GM23338 (cell line): ENCODE measurements at regions not wholly inside any gene's neighbourhood (a gene's known extent, or its start where the extent isn't known, plus 50 kb on each side); places are given as distances from the start of the nearest gene placed in this dataset.

Experiments used
- CREB1 ChIP-seq: fragments of 250-450 bp; sonication (Bioruptor Pico); IDR thresholded peaks from 2 replicates; pipeline ENCODE4 v1.5.0; 2020; ENCODE audit warnings: low read depth, mild to moderate bottlenecking, moderate library complexity
- EZH2 ChIP-seq: fragments of 200-600 bp; sonication (generic); IDR thresholded peaks from one replicate; pipeline ENCODE4 v1.8.0; 2017; ENCODE audit warnings: antibody characterized with exemption, mild to moderate bottlenecking, low read depth; ENCODE audit not compliant: unreplicated experiment
- EZH2phosphoT487 ChIP-seq: fragments of 200-600 bp; sonication (generic); IDR thresholded peaks from one replicate; pipeline ENCODE4 v1.8.1; 2018; ENCODE audit warnings: antibody characterized with exemption; ENCODE audit not compliant: unreplicated experiment
- JUNB ChIP-seq: IDR thresholded peaks from one replicate; pipeline ENCODE4 v1.6.1; 2016; ENCODE audit warnings: antibody characterized with exemption; ENCODE audit not compliant: unreplicated experiment
- POLR2AphosphoS5 ChIP-seq: IDR thresholded peaks from 2 replicates; pipeline ENCODE4 v1.6.1; 2016; ENCODE audit warnings: antibody characterized with exemption, low read depth
- ZNF114 ChIP-seq: fragments of 250-450 bp; sonication (Bioruptor Pico); IDR thresholded peaks from 2 replicates; pipeline ENCODE4 v1.5.0; 2020; ENCODE audit warnings: mild to moderate bottlenecking, moderate library complexity
- ZNF331 ChIP-seq: fragments of 250-450 bp; sonication (Bioruptor Pico); IDR thresholded peaks from 2 replicates; pipeline ENCODE4 v1.5.0; 2020; ENCODE audit warnings: low read depth, mild to moderate bottlenecking, moderate library complexity
- TF ChIP-seq, protein P1 (sequence below), 2 experiments: fragments of 200-600 bp in 1 of 2; sonication (generic) in 1 of 2; conservative IDR thresholded peaks; 2 replicates each; pipeline versions ENCODE4 v1.5.1 to v1.6.1; 2016 to 2017; ENCODE audit warnings: antibody characterized with exemption in 2 of 2, low read depth in 2 of 2, mild to moderate bottlenecking in 2 of 2, moderate library complexity in 1 of 2
- TF ChIP-seq, protein P2 (sequence below): IDR thresholded peaks from 2 replicates; pipeline ENCODE4 v1.6.1; 2016; ENCODE audit warnings: antibody characterized with exemption
- TF ChIP-seq, protein P3 (sequence below): IDR thresholded peaks from one replicate; pipeline ENCODE4 v1.6.1; 2018; ENCODE audit warnings: antibody characterized with exemption; ENCODE audit not compliant: unreplicated experiment
- TF ChIP-seq, protein P4 (sequence below): fragments of 250-450 bp; sonication (Bioruptor Pico); IDR thresholded peaks from 2 replicates; pipeline ENCODE4 v1.5.0; 2020; ENCODE audit warnings: mild to moderate bottlenecking, moderate library complexity

DNA sequence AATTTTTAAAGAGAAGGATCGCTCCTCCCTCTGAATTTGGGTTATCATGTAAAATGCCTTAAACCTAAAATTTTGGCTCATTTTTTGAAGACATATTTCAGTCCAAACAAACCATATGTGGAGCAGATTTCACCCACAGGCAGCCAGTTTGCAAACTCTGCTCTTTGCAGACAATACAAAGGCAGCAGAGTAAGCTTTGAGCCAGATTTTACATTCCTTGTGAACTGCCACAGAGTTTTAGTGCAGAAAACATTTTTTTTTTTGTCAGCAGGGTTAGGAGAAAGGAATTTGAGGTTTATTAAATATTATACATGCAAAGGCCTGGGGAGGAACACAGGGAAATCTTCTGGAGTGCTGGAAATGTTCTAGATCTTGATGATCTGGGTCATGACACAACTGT lies 171.9 kb upstream of the FN1 start:
- TF ChIP-seq EZH2 (no peak), POLR2AphosphoS5 (no peak), EZH2phosphoT487 (no peak), CREB1 (no peak), ZNF114 (CRISPR knock-in tag) (no peak), JUNB (no peak), ZNF331 (CRISPR knock-in tag) (no peak)
- TF ChIP-seq, protein P1, sequence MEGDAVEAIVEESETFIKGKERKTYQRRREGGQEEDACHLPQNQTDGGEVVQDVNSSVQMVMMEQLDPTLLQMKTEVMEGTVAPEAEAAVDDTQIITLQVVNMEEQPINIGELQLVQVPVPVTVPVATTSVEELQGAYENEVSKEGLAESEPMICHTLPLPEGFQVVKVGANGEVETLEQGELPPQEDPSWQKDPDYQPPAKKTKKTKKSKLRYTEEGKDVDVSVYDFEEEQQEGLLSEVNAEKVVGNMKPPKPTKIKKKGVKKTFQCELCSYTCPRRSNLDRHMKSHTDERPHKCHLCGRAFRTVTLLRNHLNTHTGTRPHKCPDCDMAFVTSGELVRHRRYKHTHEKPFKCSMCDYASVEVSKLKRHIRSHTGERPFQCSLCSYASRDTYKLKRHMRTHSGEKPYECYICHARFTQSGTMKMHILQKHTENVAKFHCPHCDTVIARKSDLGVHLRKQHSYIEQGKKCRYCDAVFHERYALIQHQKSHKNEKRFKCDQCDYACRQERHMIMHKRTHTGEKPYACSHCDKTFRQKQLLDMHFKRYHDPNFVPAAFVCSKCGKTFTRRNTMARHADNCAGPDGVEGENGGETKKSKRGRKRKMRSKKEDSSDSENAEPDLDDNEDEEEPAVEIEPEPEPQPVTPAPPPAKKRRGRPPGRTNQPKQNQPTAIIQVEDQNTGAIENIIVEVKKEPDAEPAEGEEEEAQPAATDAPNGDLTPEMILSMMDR (conservative IDR thresholded peaks at IDR 0.05; ENCODE audit: low read depth in 2 of 2), result no peak
- TF ChIP-seq, protein P2, sequence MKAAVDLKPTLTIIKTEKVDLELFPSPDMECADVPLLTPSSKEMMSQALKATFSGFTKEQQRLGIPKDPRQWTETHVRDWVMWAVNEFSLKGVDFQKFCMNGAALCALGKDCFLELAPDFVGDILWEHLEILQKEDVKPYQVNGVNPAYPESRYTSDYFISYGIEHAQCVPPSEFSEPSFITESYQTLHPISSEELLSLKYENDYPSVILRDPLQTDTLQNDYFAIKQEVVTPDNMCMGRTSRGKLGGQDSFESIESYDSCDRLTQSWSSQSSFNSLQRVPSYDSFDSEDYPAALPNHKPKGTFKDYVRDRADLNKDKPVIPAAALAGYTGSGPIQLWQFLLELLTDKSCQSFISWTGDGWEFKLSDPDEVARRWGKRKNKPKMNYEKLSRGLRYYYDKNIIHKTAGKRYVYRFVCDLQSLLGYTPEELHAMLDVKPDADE, result no peak
- TF ChIP-seq, protein P3, sequence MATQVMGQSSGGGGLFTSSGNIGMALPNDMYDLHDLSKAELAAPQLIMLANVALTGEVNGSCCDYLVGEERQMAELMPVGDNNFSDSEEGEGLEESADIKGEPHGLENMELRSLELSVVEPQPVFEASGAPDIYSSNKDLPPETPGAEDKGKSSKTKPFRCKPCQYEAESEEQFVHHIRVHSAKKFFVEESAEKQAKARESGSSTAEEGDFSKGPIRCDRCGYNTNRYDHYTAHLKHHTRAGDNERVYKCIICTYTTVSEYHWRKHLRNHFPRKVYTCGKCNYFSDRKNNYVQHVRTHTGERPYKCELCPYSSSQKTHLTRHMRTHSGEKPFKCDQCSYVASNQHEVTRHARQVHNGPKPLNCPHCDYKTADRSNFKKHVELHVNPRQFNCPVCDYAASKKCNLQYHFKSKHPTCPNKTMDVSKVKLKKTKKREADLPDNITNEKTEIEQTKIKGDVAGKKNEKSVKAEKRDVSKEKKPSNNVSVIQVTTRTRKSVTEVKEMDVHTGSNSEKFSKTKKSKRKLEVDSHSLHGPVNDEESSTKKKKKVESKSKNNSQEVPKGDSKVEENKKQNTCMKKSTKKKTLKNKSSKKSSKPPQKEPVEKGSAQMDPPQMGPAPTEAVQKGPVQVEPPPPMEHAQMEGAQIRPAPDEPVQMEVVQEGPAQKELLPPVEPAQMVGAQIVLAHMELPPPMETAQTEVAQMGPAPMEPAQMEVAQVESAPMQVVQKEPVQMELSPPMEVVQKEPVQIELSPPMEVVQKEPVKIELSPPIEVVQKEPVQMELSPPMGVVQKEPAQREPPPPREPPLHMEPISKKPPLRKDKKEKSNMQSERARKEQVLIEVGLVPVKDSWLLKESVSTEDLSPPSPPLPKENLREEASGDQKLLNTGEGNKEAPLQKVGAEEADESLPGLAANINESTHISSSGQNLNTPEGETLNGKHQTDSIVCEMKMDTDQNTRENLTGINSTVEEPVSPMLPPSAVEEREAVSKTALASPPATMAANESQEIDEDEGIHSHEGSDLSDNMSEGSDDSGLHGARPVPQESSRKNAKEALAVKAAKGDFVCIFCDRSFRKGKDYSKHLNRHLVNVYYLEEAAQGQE, result no peak
- TF ChIP-seq, protein P4, sequence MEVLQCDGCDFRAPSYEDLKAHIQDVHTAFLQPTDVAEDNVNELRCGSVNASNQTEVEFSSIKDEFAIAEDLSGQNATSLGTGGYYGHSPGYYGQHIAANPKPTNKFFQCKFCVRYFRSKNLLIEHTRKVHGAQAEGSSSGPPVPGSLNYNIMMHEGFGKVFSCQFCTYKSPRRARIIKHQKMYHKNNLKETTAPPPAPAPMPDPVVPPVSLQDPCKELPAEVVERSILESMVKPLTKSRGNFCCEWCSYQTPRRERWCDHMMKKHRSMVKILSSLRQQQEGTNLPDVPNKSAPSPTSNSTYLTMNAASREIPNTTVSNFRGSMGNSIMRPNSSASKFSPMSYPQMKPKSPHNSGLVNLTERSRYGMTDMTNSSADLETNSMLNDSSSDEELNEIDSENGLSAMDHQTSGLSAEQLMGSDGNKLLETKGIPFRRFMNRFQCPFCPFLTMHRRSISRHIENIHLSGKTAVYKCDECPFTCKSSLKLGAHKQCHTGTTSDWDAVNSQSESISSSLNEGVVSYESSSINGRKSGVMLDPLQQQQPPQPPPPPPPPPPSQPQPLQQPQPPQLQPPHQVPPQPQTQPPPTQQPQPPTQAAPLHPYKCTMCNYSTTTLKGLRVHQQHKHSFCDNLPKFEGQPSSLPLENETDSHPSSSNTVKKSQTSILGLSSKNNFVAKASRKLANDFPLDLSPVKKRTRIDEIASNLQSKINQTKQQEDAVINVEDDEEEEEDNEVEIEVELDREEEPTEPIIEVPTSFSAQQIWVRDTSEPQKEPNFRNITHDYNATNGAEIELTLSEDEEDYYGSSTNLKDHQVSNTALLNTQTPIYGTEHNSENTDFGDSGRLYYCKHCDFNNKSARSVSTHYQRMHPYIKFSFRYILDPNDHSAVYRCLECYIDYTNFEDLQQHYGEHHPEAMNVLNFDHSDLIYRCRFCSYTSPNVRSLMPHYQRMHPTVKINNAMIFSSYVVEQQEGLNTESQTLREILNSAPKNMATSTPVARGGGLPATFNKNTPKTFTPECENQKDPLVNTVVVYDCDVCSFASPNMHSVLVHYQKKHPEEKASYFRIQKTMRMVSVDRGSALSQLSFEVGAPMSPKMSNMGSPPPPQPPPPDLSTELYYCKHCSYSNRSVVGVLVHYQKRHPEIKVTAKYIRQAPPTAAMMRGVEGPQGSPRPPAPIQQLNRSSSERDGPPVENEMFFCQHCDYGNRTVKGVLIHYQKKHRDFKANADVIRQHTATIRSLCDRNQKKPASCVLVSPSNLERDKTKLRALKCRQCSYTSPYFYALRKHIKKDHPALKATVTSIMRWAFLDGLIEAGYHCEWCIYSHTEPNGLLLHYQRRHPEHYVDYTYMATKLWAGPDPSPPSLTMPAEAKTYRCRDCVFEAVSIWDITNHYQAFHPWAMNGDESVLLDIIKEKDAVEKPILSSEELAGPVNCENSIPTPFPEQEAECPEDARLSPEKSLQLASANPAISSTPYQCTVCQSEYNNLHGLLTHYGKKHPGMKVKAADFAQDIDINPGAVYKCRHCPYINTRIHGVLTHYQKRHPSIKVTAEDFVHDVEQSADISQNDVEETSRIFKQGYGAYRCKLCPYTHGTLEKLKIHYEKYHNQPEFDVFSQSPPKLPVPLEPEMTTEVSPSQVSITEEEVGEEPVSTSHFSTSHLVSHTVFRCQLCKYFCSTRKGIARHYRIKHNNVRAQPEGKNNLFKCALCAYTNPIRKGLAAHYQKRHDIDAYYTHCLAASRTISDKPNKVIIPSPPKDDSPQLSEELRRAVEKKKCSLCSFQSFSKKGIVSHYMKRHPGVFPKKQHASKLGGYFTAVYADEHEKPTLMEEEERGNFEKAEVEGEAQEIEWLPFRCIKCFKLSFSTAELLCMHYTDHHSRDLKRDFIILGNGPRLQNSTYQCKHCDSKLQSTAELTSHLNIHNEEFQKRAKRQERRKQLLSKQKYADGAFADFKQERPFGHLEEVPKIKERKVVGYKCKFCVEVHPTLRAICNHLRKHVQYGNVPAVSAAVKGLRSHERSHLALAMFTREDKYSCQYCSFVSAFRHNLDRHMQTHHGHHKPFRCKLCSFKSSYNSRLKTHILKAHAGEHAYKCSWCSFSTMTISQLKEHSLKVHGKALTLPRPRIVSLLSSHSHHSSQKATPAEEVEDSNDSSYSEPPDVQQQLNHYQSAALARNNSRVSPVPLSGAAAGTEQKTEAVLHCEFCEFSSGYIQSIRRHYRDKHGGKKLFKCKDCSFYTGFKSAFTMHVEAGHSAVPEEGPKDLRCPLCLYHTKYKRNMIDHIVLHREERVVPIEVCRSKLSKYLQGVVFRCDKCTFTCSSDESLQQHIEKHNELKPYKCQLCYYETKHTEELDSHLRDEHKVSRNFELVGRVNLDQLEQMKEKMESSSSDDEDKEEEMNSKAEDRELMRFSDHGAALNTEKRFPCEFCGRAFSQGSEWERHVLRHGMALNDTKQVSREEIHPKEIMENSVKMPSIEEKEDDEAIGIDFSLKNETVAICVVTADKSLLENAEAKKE (CRISPR knock-in tag), result no peak
